GM18909 (cell line): ENCODE measurements at regions not wholly inside any gene's neighbourhood (a gene's known extent, or its start where the extent isn't known, plus 50 kb on each side); places are given as distances from the start of the nearest gene placed in this dataset.

Experiments
- ATAC-seq: cut with Tn5 transposase; IDR thresholded peaks from one replicate; pipeline ENCODE4 v1.9.1; 2021; ENCODE audit warnings: mild to moderate bottlenecking; ENCODE audit not compliant: unreplicated experiment, poor library complexity

GRCh38 chr13:31440132-31440531, 240.4 kb downstream of the B3GLCT start:
- ATAC-seq = no peak

- no peak for ATAC-seq
Measured at GRCh38 chr13:31441800-31442510, 242.2 kb downstream of the B3GLCT start.

GRCh38 chr13:31442571-31442970, 242.8 kb downstream of the B3GLCT start:
- no peak for ATAC-seq

- ATAC-seq = no peak
Measured at GRCh38 chr13:31444266-31444856, 244.6 kb downstream of the B3GLCT start.

GRCh38 chr13:31452525-31452924, 252.8 kb downstream of the B3GLCT start:
- ATAC-seq = no peak

GRCh38 chr13:31455581-31455980, 255.8 kb downstream of the B3GLCT start:
- no peak for ATAC-seq

GRCh38 chr13:31456056-31456455, 256.3 kb downstream of the B3GLCT start:
- no peak for ATAC-seq

GRCh38 chr13:31460061-31460460, 260.3 kb downstream of the B3GLCT start:
- no peak for ATAC-seq

- ATAC-seq = no peak
Measured at GRCh38 chr13:31461923-31462322, 262.1 kb downstream of the B3GLCT start.

GRCh38 chr13:31462766-31463165, 263.0 kb downstream of the B3GLCT start:
- ATAC-seq = no peak

- no peak for ATAC-seq
Measured at GRCh38 chr13:31468114-31468902, 268.5 kb downstream of the B3GLCT start.

GRCh38 chr13:31469377-31469776, 269.6 kb downstream of the B3GLCT start:
- no peak for ATAC-seq

GRCh38 chr13:31476266-31476665, 263.1 kb upstream of the RXFP2 start:
- ATAC-seq = no peak

- ATAC-seq = no peak
Measured at GRCh38 chr13:31476753-31477152, 262.6 kb upstream of the RXFP2 start.

GRCh38 chr13:31477961-31478360, 261.4 kb upstream of the RXFP2 start:
- ATAC-seq = no peak

- ATAC-seq = no peak
Measured at GRCh38 chr13:31485183-31485582, 254.1 kb upstream of the RXFP2 start.

GRCh38 chr13:31485651-31486051, 253.7 kb upstream of the RXFP2 start:
- ATAC-seq = no peak

GRCh38 chr13:31495336-31495735, 244.0 kb upstream of the RXFP2 start:
- no peak for ATAC-seq

GRCh38 chr13:31499274-31499673, 240.1 kb upstream of the RXFP2 start:
- no peak for ATAC-seq

- no peak for ATAC-seq
Measured at GRCh38 chr13:31503626-31504025, 235.7 kb upstream of the RXFP2 start.

GRCh38 chr13:31504918-31505317, 234.4 kb upstream of the RXFP2 start:
- no peak for ATAC-seq
